H9 (cell line): ENCODE measurements at regions not wholly inside any gene's neighbourhood (a gene's known extent, or its start where the extent isn't known, plus 50 kb on each side); places are given as distances from the start of the nearest gene placed in this dataset.
A peak's percentile ranks its signal among the peaks of the same experiment; 100 is the strongest.

Source experiments
- DNase-seq: peaks from one replicate; pipeline ENCODE4 v3.0.0-alpha.2; 2017
- H2AFZ ChIP-seq: one replicate; pipeline ENCODE4 v1.6.1; 2013; ENCODE audit warnings: mild to moderate bottlenecking, low read length, control low read depth, moderate library complexity
- H2AK5ac ChIP-seq: 2 replicates; pipeline ENCODE4 v1.6.1; 2013; ENCODE audit warnings: low read length, control low read depth, mixed read lengths; ENCODE audit not compliant: insufficient read length
- H2BK120ac ChIP-seq: one replicate; pipeline ENCODE4 v1.6.1; 2013; ENCODE audit warnings: low read depth, mild to moderate bottlenecking, low read length, control low read depth, inconsistent platforms; ENCODE audit not compliant: poor library complexity, severe bottlenecking
- H2BK12ac ChIP-seq: 2 replicates; pipeline ENCODE4 v1.6.1; 2013; ENCODE audit warnings: low read length, control low read depth, mixed read lengths, low read depth; ENCODE audit not compliant: insufficient read length
- H2BK15ac ChIP-seq: 2 replicates; pipeline ENCODE4 v1.6.1; 2013; ENCODE audit warnings: low read depth, low read length, control low read depth
- H2BK20ac ChIP-seq: one replicate; pipeline ENCODE4 v1.6.1; 2013; ENCODE audit warnings: low read depth, mild to moderate bottlenecking, low read length, control low read depth, inconsistent platforms; ENCODE audit not compliant: poor library complexity, severe bottlenecking
- H2BK5ac ChIP-seq: 2 replicates; pipeline ENCODE4 v1.6.1; 2013; ENCODE audit warnings: low read length, control low read depth, mixed read lengths; ENCODE audit not compliant: insufficient read length
- H3K14ac ChIP-seq: 2 replicates; pipeline ENCODE4 v1.6.1; 2013; ENCODE audit warnings: low read length, control low read depth; ENCODE audit not compliant: insufficient read depth
- H3K18ac ChIP-seq: 2 replicates; pipeline ENCODE4 v1.6.1; 2013; ENCODE audit warnings: low read depth, mild to moderate bottlenecking, mixed read lengths, low read length, control low read depth; ENCODE audit not compliant: insufficient read length
- H3K23ac ChIP-seq: 2 replicates; pipeline ENCODE4 v1.6.1; 2013; ENCODE audit warnings: low read length, control low read depth, mixed read lengths, low read depth; ENCODE audit not compliant: insufficient read length
- H3K23me2 ChIP-seq: 2 replicates; pipeline ENCODE4 v1.6.1; 2013; ENCODE audit warnings: low read depth, mild to moderate bottlenecking, mixed read lengths, low read length, control low read depth; ENCODE audit not compliant: insufficient read length, poor library complexity, severe bottlenecking
- H3K27ac ChIP-seq: 2 replicates; pipeline ENCODE4 v1.5.1; 2013; ENCODE audit warnings: low read length, control low read depth, mixed read lengths, low read depth; ENCODE audit not compliant: insufficient read length
- H3K27me3 ChIP-seq: 2 replicates; pipeline ENCODE4 v1.6.1; 2013; ENCODE audit warnings: low read length, control low read depth, inconsistent platforms; ENCODE audit not compliant: insufficient read depth
- H3K4ac ChIP-seq: 2 replicates; pipeline ENCODE4 v1.6.1; 2013; ENCODE audit warnings: low read depth, mild to moderate bottlenecking, control low read depth, inconsistent platforms, low read length, moderate library complexity
- H3K4me1 ChIP-seq: 2 replicates; pipeline ENCODE4 v1.6.1; 2013; ENCODE audit warnings: low read length, control low read depth, inconsistent platforms; ENCODE audit not compliant: insufficient read depth
- H3K4me2 ChIP-seq: 2 replicates; pipeline ENCODE4 v1.6.1; 2013; ENCODE audit warnings: low read length, control low read depth, mixed read lengths; ENCODE audit not compliant: insufficient read length, insufficient read depth
- H3K56ac ChIP-seq: 2 replicates; pipeline ENCODE4 v1.6.1; 2013; ENCODE audit warnings: low read depth, mild to moderate bottlenecking, mixed read lengths, low read length, control low read depth; ENCODE audit not compliant: insufficient read length
- H3K79me1 ChIP-seq: 2 replicates; pipeline ENCODE4 v1.6.1; 2013; ENCODE audit warnings: low read depth, mild to moderate bottlenecking, moderate library complexity, low read length, control low read depth, inconsistent platforms; ENCODE audit not compliant: insufficient read depth, poor library complexity, severe bottlenecking
- H3K79me2 ChIP-seq: 2 replicates; pipeline ENCODE4 v1.6.1; 2013; ENCODE audit warnings: low read length, control low read depth, inconsistent platforms; ENCODE audit not compliant: insufficient read depth
- H3K9ac ChIP-seq: 2 replicates; pipeline ENCODE4 v1.6.1; 2013; ENCODE audit warnings: low read length, control low read depth, mixed read lengths; ENCODE audit not compliant: insufficient read length; ENCODE audit errors: extremely low read depth
- H3K9me3 ChIP-seq: one replicate; pipeline ENCODE4 v1.6.1; 2013; ENCODE audit warnings: low read depth, low read length, inconsistent platforms; ENCODE audit not compliant: control insufficient read depth
- H3T11ph ChIP-seq: one replicate; pipeline ENCODE4 v1.6.1; 2013; ENCODE audit warnings: mild to moderate bottlenecking, low read length, control low read depth, inconsistent platforms
- H4K20me1 ChIP-seq: one replicate; pipeline ENCODE4 v1.6.1; 2013; ENCODE audit not compliant: control insufficient read depth, insufficient read length, insufficient read depth
- H4K5ac ChIP-seq: 2 replicates; pipeline ENCODE4 v1.6.1; 2013; ENCODE audit warnings: low read depth, mild to moderate bottlenecking, mixed read lengths, low read length, control low read depth; ENCODE audit not compliant: insufficient read length
- H4K8ac ChIP-seq: replicated peaks from 2 replicates; pipeline ENCODE4 v1.6.1; 2013; ENCODE audit warnings: low read length, control low read depth, mixed read lengths, low read depth; ENCODE audit not compliant: insufficient read length
- H4K91ac ChIP-seq: 2 replicates; pipeline ENCODE4 v1.6.1; 2013; ENCODE audit warnings: low read depth, mild to moderate bottlenecking, moderate library complexity, mixed read lengths, low read length, control low read depth; ENCODE audit not compliant: insufficient read length
- H3K27ac Mint-ChIP-seq, 3 experiments: 2 replicates in 2 of 3; 3 replicates in 1 of 3; pipeline ENCODE4 v1.8.0; 2020 to 2021; ENCODE audit warnings: mixed read lengths in 3 of 3, mild to moderate bottlenecking in 1 of 3, moderate library complexity in 1 of 3
- H3K27me3 Mint-ChIP-seq: 2 replicates; pipeline ENCODE4 v1.8.0; 2021; ENCODE audit warnings: low read depth, mild to moderate bottlenecking, moderate library complexity, mixed read lengths
- H3K36me3 Mint-ChIP-seq, 3 experiments: 2 replicates in 2 of 3; 3 replicates in 1 of 3; pipeline ENCODE4 v1.8.0; 2020 to 2021; ENCODE audit warnings: low read depth in 3 of 3, mixed read lengths in 3 of 3; ENCODE audit not compliant: insufficient read depth in 1 of 3
- H3K4me1 Mint-ChIP-seq, 2 experiments: 2 replicates each; pipeline ENCODE4 v1.8.0; 2020; ENCODE audit warnings: mixed read lengths in 2 of 2
- H3K4me3 Mint-ChIP-seq, 2 experiments: 2 replicates in 1 of 2; 3 replicates in 1 of 2; pipeline ENCODE4 v1.8.0; 2020 to 2021; ENCODE audit warnings: mild to moderate bottlenecking in 2 of 2, mixed read lengths in 2 of 2, moderate library complexity in 1 of 2
- H3K9me3 Mint-ChIP-seq, 2 experiments: 2 replicates in 1 of 2; 3 replicates in 1 of 2; pipeline ENCODE4 v1.8.0; 2020; ENCODE audit warnings: mild to moderate bottlenecking in 2 of 2, mixed read lengths in 2 of 2, moderate library complexity in 1 of 2
- CTCF ChIP-seq: fragments of 200-600 bp; sonication (generic); conservative IDR thresholded peaks from 3 replicates; pipeline ENCODE4 v1.8.0; 2021; ENCODE audit warnings: antibody characterized with exemption, mild to moderate bottlenecking
- WGBS: extraction: QIAGEN DNeasy Blood & Tissue Kit; methylation state at CpG from one replicate; pipeline ENCODE4 v1.1.7; 2013; ENCODE audit warnings: missing lambda C conversion rate, low lambda C conversion rate, mixed read lengths; ENCODE audit not compliant: insufficient read length; ENCODE audit errors: extremely low coverage; 5-methylcytosine and 5-hydroxymethylcytosine counted together

- peak overlapping the region in 1 of 3 experiments; percentile 57; a peak in 2 of 7 replicates for H3K27ac Mint-ChIP-seq
- Histone ChIP-seq H3K56ac (no peak overlapping the region), H2BK20ac (no peak overlapping the region), H4K5ac (no peak overlapping the region), H3K27me3 (no peaks in the 10 kb centered on the region), H3K4ac (no peak overlapping the region; the same call in 1 of the 2 replicates), H3T11ph (no peak overlapping the region), H2BK120ac (no peak overlapping the region), H4K20me1 (no peaks in the 10 kb centered on the region), H4K91ac (no peak overlapping the region), H3K18ac (no peak overlapping the region), H3K27ac (no peak overlapping the region), H3K4me1 (no peaks in the 10 kb centered on the region), H2BK12ac (no peak overlapping the region), H3K79me2 (no peaks in the 10 kb centered on the region), H2AK5ac (no peak overlapping the region), H2BK15ac (no peak overlapping the region), H3K14ac (no peak overlapping the region; the same call in 1 of the 2 replicates), H3K4me2 (no peak overlapping the region), H3K23ac (no peak overlapping the region), H2AFZ (no peak overlapping the region), H3K23me2 (no peaks in the 10 kb centered on the region), H2BK5ac (no peak overlapping the region), H3K9me3 (no peaks in the 10 kb centered on the region), H3K79me1 (no peaks in the 10 kb centered on the region), H4K8ac (no peak overlapping the region), H3K9ac (no peak overlapping the region)
- WGBS, result no CpG with 5 or more reads among the region's 5 CpGs
- no peaks in the 10 kb centered on the region for H3K9me3 Mint-ChIP-seq
- no peak for TF ChIP-seq CTCF
- H3K36me3 Mint-ChIP-seq, result no peaks in the 10 kb centered on the region
- no peaks in the 10 kb centered on the region for H3K27me3 Mint-ChIP-seq
- no peak for DNase-seq
- H3K4me1 Mint-ChIP-seq, result no peaks in the 10 kb centered on the region
- no peak overlapping the region for H3K4me3 Mint-ChIP-seq
These were observed 906.9 kb upstream of the TMEFF2 start for GRCh38 chr2:193101591-193101990.
